Right lobe of liver (tissue), 6 donors: ENCODE measurements at regions not wholly inside any gene's neighbourhood (a gene's known extent, or its start where the extent isn't known, plus 50 kb on each side); places are given as distances from the start of the nearest gene placed in this dataset.

Experiments
- ATAC-seq, 4 donors: fragments of 200-7000 bp; cut with Tn5 transposase; one replicate each; pipeline ENCODE4 v1.9.1; 2020; ENCODE audit warnings: mild to moderate bottlenecking in 4 of 4, moderate library complexity in 4 of 4
- DNase-seq, 3 donors: peaks; one replicate each; pipeline ENCODE4 v3.0.0-alpha.2; 2020
- H3K27ac ChIP-seq, 3 donors: fragments of 200-600 bp; one replicate each; pipeline ENCODE4 v1.8.0; 2022
- H3K27me3 ChIP-seq, 2 donors: fragments of 200-600 bp; one replicate each; pipeline ENCODE4 v1.8.0; 2022
- H3K36me3 ChIP-seq, 4 donors: fragments of 200-600 bp; sonication (generic) in 1 of 4; one replicate each; pipeline versions ENCODE4 v1.5.1 to v1.8.0; 2017 to 2022; ENCODE audit warnings: control low read depth in 1 of 4
- H3K4me1 ChIP-seq, 4 donors: fragments of 200-600 bp; sonication (generic) in 1 of 4; one replicate each; pipeline versions ENCODE4 v1.5.1 to v1.8.0; 2017 to 2022; ENCODE audit warnings: control low read depth in 1 of 4
- H3K4me3 ChIP-seq, 3 donors: fragments of 200-600 bp; one replicate each; pipeline ENCODE4 v1.8.0; 2022
- H3K9me3 ChIP-seq, 4 donors: fragments of 200-600 bp; sonication (generic) in 1 of 4; one replicate each; pipeline versions ENCODE4 v1.5.1 to v1.8.0; 2017 to 2022; ENCODE audit warnings: control low read depth in 1 of 4
- CTCF ChIP-seq, 4 donors: fragments of 200-600 bp in 3 of 4; fragments of 450-650 bp in 1 of 4; IDR thresholded peaks; one replicate each; pipeline versions ENCODE4 v1.5.1 to v1.8.0; 2016 to 2022; ENCODE audit warnings: antibody characterized with exemption in 4 of 4, mild to moderate bottlenecking in 2 of 4
- POLR2A ChIP-seq: fragments of 450-650 bp; IDR thresholded peaks from one replicate; pipeline ENCODE4 v1.6.1; 2017; ENCODE audit warnings: antibody characterized with exemption, mild to moderate bottlenecking
- WGBS: methylation state at CpG from one replicate; pipeline ENCODE4 v1.1.6; 2018; ENCODE audit warnings: low coverage, low lambda C conversion rate; ENCODE audit not compliant: insufficient coverage; ENCODE audit errors: missing lambda C conversion rate; 5-methylcytosine and 5-hydroxymethylcytosine counted together
- intact Hi-C, 2 donors: fragments of 100-400 bp; cut with DNase I; formaldehyde crosslinking; loops; one replicate each; pipeline versions ENCODE4 v1.11.2 to v1.14.1; 2022
- donor health status: DM: no; HTN: yes; CAD: no.
- donor health status: DM: no; HTN: no; CAD: no.
- donor health status: DM: no; HTN: no; CAD: no.
- donor health status: DM: no; HTN: yes; CAD: no.
- donor health status: DM: no; HTN: yes; CAD: no.

DNA sequence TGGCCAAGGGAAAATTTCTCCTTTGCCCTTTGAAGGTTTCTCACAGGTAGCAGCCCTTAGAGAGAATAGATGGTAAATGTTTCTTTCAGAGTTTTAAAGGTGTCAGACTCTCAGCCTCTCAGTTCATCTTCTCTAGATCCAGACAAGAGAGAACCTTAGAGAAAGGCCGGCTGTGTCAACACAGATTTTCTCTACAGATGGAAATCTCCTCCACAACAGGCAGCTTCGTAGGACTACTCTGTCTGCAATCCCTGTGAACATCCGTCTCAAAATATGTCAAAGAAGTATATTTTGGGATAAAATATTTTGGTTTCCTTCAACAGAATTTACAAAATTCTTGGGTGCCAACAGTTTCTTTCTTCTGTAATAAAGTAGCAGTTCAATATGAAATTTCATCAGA is 282.1 kb upstream of the POU1F1 start:
- intact Hi-C loops, result no loop called here
- Histone ChIP-seq H3K27me3 (no peaks in the 10 kb centered on the region), H3K4me1 (no peaks in the 10 kb centered on the region), H3K9me3 (no peaks in the 10 kb centered on the region), H3K4me3 (no peak overlapping the region), H3K27ac (no peak overlapping the region), H3K36me3 (no peaks in the 10 kb centered on the region)
- ATAC-seq (no peak), DNase-seq (no peak)
- WGBS, result 44% methylated on average over 3 of the region's 3 CpGs
- TF ChIP-seq POLR2A (no peak), CTCF (IDR thresholded peaks at IDR 0.05) (no peak)

- ATAC-seq (no peak), DNase-seq (no peak)
- TF ChIP-seq POLR2A (no peak), CTCF (IDR thresholded peaks at IDR 0.05) (no peak)
- intact Hi-C loops, result no loop called here
- Histone ChIP-seq H3K27ac (no peak overlapping the region), H3K4me3 (no peak overlapping the region), H3K9me3 (no peaks in the 10 kb centered on the region), H3K4me1 (no peaks in the 10 kb centered on the region), H3K36me3 (no peaks in the 10 kb centered on the region), H3K27me3 (no peaks in the 10 kb centered on the region)
- WGBS, result 0% methylated on average over 1 of the region's 1 CpG
These were observed 278.9 kb upstream of the POU1F1 start for GRCh38 chr3:87555290-87555689.

GRCh38 chr3:87553058-87553457 is 276.7 kb upstream of the POU1F1 start:
- Histone ChIP-seq H3K36me3 (no peaks in the 10 kb centered on the region), H3K4me1 (no peaks in the 10 kb centered on the region), H3K9me3 (no peaks in the 10 kb centered on the region), H3K4me3 (no peak overlapping the region), H3K27ac (no peak overlapping the region), H3K27me3 (no peaks in the 10 kb centered on the region)
- TF ChIP-seq CTCF (IDR thresholded peaks at IDR 0.05) (no peak), POLR2A (no peak)
- intact Hi-C loops, result no loop called here
- no peak for DNase-seq
- ATAC-seq, result no peak
- WGBS, result 47% methylated on average over 3 of the region's 3 CpGs

DNA sequence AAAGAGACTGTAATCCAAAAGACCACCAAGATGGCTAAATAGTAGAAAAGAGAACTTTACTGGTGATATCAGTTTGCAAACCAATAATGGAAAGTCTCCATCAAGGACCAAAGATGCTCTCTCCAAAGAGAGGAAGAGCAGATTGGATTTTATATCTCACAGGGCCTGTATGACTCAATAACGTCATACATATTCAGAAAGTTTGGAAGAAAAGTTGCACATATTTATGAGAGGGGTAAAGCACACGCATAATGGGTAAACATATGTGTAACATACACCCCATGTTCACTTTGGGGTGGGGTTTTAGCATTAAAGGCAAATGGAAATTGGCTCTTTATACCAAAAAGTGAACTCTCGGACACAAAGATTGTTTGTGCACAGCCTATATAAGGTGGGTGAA is 274.5 kb upstream of the POU1F1 start:
- WGBS, result 45% methylated on average over 3 of the region's 3 CpGs
- no peaks in the 10 kb centered on the region for H3K36me3 ChIP-seq
- H3K4me1 ChIP-seq, result no peaks in the 10 kb centered on the region
- no peaks in the 10 kb centered on the region for H3K27me3 ChIP-seq
- no peak overlapping the region for H3K27ac ChIP-seq
- DNase-seq (no peak), ATAC-seq (no peak)
- H3K4me3 ChIP-seq, result no peak overlapping the region
- H3K9me3 ChIP-seq, result no peaks in the 10 kb centered on the region
- intact Hi-C loops, result no loop called here
- TF ChIP-seq POLR2A, result no peak
- no peak for TF ChIP-seq CTCF (IDR thresholded peaks at IDR 0.05)

- WGBS, result 10% methylated on average over 2 of the region's 2 CpGs
- H3K4me3 ChIP-seq, result no peak overlapping the region
- DNase-seq, result no peak
- no peaks in the 10 kb centered on the region for H3K4me1 ChIP-seq
- no peaks in the 10 kb centered on the region for H3K36me3 ChIP-seq
- no peaks in the 10 kb centered on the region for H3K9me3 ChIP-seq
- no peak for ATAC-seq
- TF ChIP-seq POLR2A (no peak), CTCF (IDR thresholded peaks at IDR 0.05) (no peak)
- intact Hi-C loops, result no loop called here
- no peak overlapping the region for H3K27ac ChIP-seq
- no peaks in the 10 kb centered on the region for H3K27me3 ChIP-seq
These were observed 272.8 kb upstream of the POU1F1 start for GRCh38 chr3:87549208-87549607.
